ENCODE measurements at regions not wholly inside any gene's neighbourhood (a gene's known extent, or its start where the extent isn't known, plus 50 kb on each side); places are given as distances from the start of the nearest gene placed in this dataset.

GRCh38 chr4:64883087-64883807 is 474.0 kb upstream of the TECRL start:
- no peak overlapping the region for H3K27ac ChIP-seq
- TF ChIP-seq ZFX (IDR thresholded peaks at IDR 0.05; ENCODE audit: borderline replicate concordance) (no peak), CTCF (IDR thresholded peaks at IDR 0.05) (no peak)

- H3K27ac ChIP-seq = no peak overlapping the region
- TF ChIP-seq CTCF (IDR thresholded peaks at IDR 0.05) (no peak), ZFX (IDR thresholded peaks at IDR 0.05; ENCODE audit: borderline replicate concordance) (no peak)
Measured at GRCh38 chr4:64882311-64883086, 473.2 kb upstream of the TECRL start.

- TF ChIP-seq CTCF (IDR thresholded peaks at IDR 0.05) = no peak
- no peak for TF ChIP-seq ZFX (IDR thresholded peaks at IDR 0.05; ENCODE audit: borderline replicate concordance)
- no peak overlapping the region for H3K27ac ChIP-seq
Measured at GRCh38 chr4:64880557-64880956, 471.3 kb upstream of the TECRL start.

- no peak overlapping the region for H3K27ac ChIP-seq
- TF ChIP-seq ZFX (IDR thresholded peaks at IDR 0.05; ENCODE audit: borderline replicate concordance) (no peak), CTCF (IDR thresholded peaks at IDR 0.05) (no peak)
Measured at GRCh38 chr4:64876021-64876420, 466.8 kb upstream of the TECRL start.

DNA sequence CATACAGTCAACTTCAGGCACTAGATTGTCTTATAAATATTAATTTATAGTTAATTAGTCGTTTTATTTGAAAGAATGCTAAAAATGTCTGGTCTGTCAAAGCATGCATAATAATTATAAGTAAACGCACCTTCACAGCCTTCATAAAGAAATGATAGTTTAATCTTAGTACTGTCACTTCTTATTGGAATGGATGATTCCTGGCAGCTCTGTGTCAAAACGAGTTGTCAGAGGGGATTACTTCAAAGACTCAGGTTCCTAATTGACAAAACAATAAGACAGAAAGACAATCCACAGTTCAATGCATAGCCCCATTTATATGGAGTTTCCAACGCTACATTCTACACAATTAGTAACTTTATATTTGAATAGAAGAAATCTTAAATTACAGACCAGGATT is 461.3 kb upstream of the TECRL start:
- TF ChIP-seq ZFX (IDR thresholded peaks at IDR 0.05; ENCODE audit: borderline replicate concordance) (no peak), CTCF (IDR thresholded peaks at IDR 0.05) (no peak)
- H3K27ac ChIP-seq = no peak overlapping the region

DNA sequence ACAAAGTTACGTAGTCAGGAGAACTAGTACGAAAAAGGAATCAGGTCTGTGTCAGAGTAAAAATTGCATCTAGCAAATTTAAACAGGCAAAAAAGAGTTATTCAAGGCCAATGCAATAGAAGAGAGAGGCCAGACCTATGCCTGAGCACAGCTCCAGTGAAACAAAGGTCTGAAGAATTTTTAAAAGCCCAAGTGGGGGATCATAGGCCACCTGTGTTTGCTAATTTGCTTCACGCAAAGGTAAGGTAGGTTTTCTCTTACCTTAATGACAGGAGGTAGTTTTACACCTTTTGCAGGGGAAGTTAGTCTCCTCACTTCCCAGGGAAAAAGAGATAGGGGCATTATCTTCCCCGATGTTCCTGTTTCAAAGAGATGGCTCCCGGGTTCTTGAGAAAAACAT is 448.6 kb upstream of the TECRL start:
- TF ChIP-seq ZFX (IDR thresholded peaks at IDR 0.05; ENCODE audit: borderline replicate concordance) (no peak), CTCF (IDR thresholded peaks at IDR 0.05) (no peak)
- H3K27ac ChIP-seq = no peak overlapping the region

GRCh38 chr4:64857198-64857597 is 447.9 kb upstream of the TECRL start:
- TF ChIP-seq CTCF (IDR thresholded peaks at IDR 0.05) = no peak
- TF ChIP-seq ZFX (IDR thresholded peaks at IDR 0.05; ENCODE audit: borderline replicate concordance) = no peak
- H3K27ac ChIP-seq = no peak overlapping the region

All from 22Rv1 (cell line).